Stimulated activated memory B cell treated with anti-CD40 and anti-IgM and Interleukin-4, amounts not matched to agents 10 μg/mL and 1 μg/mL and 100 μg/mL, for 72 hours (primary cell): ENCODE measurements at regions not wholly inside any gene's neighbourhood (a gene's known extent, or its start where the extent isn't known, plus 50 kb on each side); places are given as distances from the start of the nearest gene placed in this dataset.

Source experiments
- ATAC-seq: fragments of 150-1000 bp; cut with Tn5 transposase; 2 replicates; pipeline ENCODE4 v1.10.0; 2021
- H3K27ac Mint-ChIP-seq: one replicate; pipeline ENCODE4 v1.8.0; 2022; ENCODE audit warnings: mild to moderate bottlenecking, mixed read lengths
- H3K27me3 Mint-ChIP-seq: one replicate; pipeline ENCODE4 v1.8.0; 2022; ENCODE audit warnings: mixed read lengths
- H3K36me3 Mint-ChIP-seq: one replicate; pipeline ENCODE4 v1.8.0; 2022; ENCODE audit warnings: mixed read lengths
- H3K4me1 Mint-ChIP-seq: one replicate; pipeline ENCODE4 v1.8.0; 2022; ENCODE audit warnings: mixed read lengths
- H3K4me3 Mint-ChIP-seq: one replicate; pipeline ENCODE4 v1.8.0; 2022; ENCODE audit warnings: mild to moderate bottlenecking, moderate library complexity, mixed read lengths
- H3K9me3 Mint-ChIP-seq: one replicate; pipeline ENCODE4 v1.8.0; 2022; ENCODE audit warnings: mixed read lengths

GRCh38 chr20:40536808-40537207, 152.2 kb downstream of the MAFB start:
- Mint-ChIP-seq H3K36me3 (no peaks in the 10 kb centered on the region), H3K9me3 (peaks cover 6% of the 10 kb centered on the region)
- ATAC-seq: no peak

GRCh38 chr20:40535816-40536215, 153.2 kb downstream of the MAFB start:
- Mint-ChIP-seq H3K4me1 (no peaks in the 10 kb centered on the region), H3K4me3 (no peak overlapping the region), H3K27me3 (peaks cover 2% of the 10 kb centered on the region), H3K36me3 (no peaks in the 10 kb centered on the region), H3K9me3 (peaks cover 11% of the 10 kb centered on the region), H3K27ac (no peak overlapping the region)
- no peak for ATAC-seq

More at GRCh38 chr20:40536808-40537207, 152.2 kb downstream of the MAFB start:
- Mint-ChIP-seq H3K4me1 (no peaks in the 10 kb centered on the region), H3K27me3 (peaks cover 12% of the 10 kb centered on the region), H3K4me3 (no peak overlapping the region), H3K27ac (no peak overlapping the region)

DNA sequence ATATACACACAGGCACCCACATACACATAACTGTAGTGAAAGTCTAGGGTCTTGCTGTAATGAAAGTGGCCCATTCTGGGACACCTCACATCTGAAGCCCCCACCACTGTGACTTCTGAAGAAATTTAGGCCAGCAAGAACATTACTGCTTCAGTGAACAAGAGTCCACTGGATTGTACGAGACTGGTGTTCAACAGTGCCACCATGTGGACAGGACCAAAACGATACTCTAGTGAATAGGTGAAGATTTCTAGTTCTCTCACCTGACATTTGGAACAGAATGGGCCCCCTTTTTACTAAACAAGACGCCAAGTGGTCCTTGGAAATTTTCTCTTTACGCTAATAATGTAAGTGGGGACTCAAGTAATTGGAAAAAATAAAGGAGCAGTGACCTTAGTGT, 156.9 kb downstream of the MAFB start:
- H3K9me3 Mint-ChIP-seq: peaks cover 14% of the 10 kb centered on the region
- no peak overlapping the region for H3K27ac Mint-ChIP-seq

GRCh38 chr20:40525351-40525750, 163.7 kb downstream of the MAFB start:
- no peak overlapping the region for H3K4me3 Mint-ChIP-seq
- ATAC-seq: no peak
- peaks cover 3% of the 10 kb centered on the region for H3K9me3 Mint-ChIP-seq
- H3K27ac Mint-ChIP-seq: no peak overlapping the region
- peaks cover 11% of the 10 kb centered on the region for H3K27me3 Mint-ChIP-seq
- no peaks in the 10 kb centered on the region for H3K4me1 Mint-ChIP-seq
- no peaks in the 10 kb centered on the region for H3K36me3 Mint-ChIP-seq

More for the DNA sequence above, 156.9 kb downstream of the MAFB start:
- no peaks in the 10 kb centered on the region for H3K36me3 Mint-ChIP-seq
- H3K4me1 Mint-ChIP-seq: no peaks in the 10 kb centered on the region
- no peaks in the 10 kb centered on the region for H3K27me3 Mint-ChIP-seq
- ATAC-seq: no peak
- no peak overlapping the region for H3K4me3 Mint-ChIP-seq

GRCh38 chr20:40524071-40524470, 165.0 kb downstream of the MAFB start:
- Mint-ChIP-seq H3K27me3 (peaks cover 11% of the 10 kb centered on the region), H3K4me3 (no peak overlapping the region), H3K36me3 (no peaks in the 10 kb centered on the region), H3K4me1 (no peaks in the 10 kb centered on the region), H3K27ac (no peak overlapping the region), H3K9me3 (peaks cover 3% of the 10 kb centered on the region)
- no peak for ATAC-seq

DNA sequence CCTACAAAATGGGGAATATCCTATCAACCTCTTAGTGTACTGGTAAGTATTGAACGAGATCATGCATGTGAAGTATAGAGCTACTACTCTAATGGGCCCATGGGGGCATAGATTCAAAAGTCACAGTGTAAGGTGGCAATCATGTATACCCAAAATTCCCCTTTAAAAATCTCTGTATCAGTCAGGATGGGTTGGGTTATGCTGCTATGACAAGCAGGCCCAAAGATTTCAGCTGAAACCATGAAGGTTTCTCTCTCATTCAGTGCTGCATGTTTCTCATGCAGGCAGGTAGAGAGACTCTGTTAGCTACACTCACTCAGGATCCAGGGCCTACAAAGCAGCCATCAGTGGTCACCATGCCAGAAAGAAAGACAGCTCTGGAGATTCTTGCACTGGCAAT, 166.6 kb downstream of the MAFB start:
- no peaks in the 10 kb centered on the region for H3K36me3 Mint-ChIP-seq
- ATAC-seq: no peak
- H3K9me3 Mint-ChIP-seq: peaks cover 3% of the 10 kb centered on the region
- H3K4me3 Mint-ChIP-seq: no peak overlapping the region
- H3K27me3 Mint-ChIP-seq: peaks cover 11% of the 10 kb centered on the region
- no peaks in the 10 kb centered on the region for H3K4me1 Mint-ChIP-seq
- no peak overlapping the region for H3K27ac Mint-ChIP-seq

DNA sequence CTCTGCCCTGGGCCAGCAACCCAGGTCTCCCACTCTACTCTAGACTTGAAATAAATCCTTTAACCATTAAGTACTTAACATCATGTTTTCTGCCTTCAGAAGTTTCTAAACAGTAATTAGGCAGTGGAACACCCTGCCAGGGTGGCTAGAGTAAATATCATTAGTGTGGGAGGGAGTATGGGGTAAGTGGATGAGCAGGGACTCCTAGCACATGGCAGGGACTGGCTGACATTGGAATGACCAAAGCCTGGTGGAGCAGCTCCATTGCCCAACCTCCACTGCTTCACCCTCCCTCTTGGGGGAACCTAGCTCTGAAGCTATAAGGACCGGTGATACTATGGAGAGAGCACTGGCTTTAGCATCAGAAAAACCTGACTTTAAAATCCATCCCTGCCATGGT, 167.1 kb downstream of the MAFB start:
- ATAC-seq: no peak
- Mint-ChIP-seq H3K9me3 (peaks cover 3% of the 10 kb centered on the region), H3K36me3 (no peaks in the 10 kb centered on the region), H3K27ac (no peak overlapping the region), H3K4me3 (no peak overlapping the region), H3K27me3 (peaks cover 11% of the 10 kb centered on the region), H3K4me1 (no peaks in the 10 kb centered on the region)

DNA sequence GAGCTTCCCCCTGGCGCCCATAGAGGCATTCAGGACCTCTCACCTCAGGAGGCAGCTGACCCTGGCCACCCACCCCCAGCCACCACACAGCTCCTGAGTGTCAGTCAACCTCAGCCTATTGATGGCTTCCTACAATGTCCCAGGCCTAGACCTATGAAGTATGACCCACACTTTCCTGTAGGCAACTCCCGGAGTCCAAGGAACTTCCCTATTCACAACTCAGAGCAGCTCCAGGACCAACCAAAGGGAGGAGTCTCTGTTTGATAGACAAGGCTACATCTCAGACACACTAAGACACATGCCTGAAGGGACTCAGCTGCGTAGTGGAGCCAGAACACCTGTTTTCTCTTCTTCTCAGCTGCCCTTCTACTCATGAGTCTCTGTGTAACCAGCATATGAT, 169.1 kb downstream of the MAFB start:
- Mint-ChIP-seq H3K27me3 (peaks cover 7% of the 10 kb centered on the region), H3K27ac (no peak overlapping the region), H3K9me3 (peaks cover 3% of the 10 kb centered on the region), H3K4me1 (no peaks in the 10 kb centered on the region), H3K4me3 (no peak overlapping the region), H3K36me3 (no peaks in the 10 kb centered on the region)
- ATAC-seq: no peak

GRCh38 chr20:40512994-40513393, 176.0 kb downstream of the MAFB start:
- Mint-ChIP-seq H3K27ac (no peak overlapping the region), H3K9me3 (no peaks in the 10 kb centered on the region), H3K27me3 (no peaks in the 10 kb centered on the region), H3K4me3 (no peak overlapping the region), H3K36me3 (no peaks in the 10 kb centered on the region), H3K4me1 (no peaks in the 10 kb centered on the region)
- no peak for ATAC-seq

GRCh38 chr20:40512591-40512990, 176.4 kb downstream of the MAFB start:
- no peak overlapping the region for H3K27ac Mint-ChIP-seq
- no peaks in the 10 kb centered on the region for H3K36me3 Mint-ChIP-seq
- H3K4me1 Mint-ChIP-seq: no peaks in the 10 kb centered on the region
- H3K4me3 Mint-ChIP-seq: no peak overlapping the region
- no peaks in the 10 kb centered on the region for H3K9me3 Mint-ChIP-seq
- no peak for ATAC-seq
- H3K27me3 Mint-ChIP-seq: no peaks in the 10 kb centered on the region

DNA sequence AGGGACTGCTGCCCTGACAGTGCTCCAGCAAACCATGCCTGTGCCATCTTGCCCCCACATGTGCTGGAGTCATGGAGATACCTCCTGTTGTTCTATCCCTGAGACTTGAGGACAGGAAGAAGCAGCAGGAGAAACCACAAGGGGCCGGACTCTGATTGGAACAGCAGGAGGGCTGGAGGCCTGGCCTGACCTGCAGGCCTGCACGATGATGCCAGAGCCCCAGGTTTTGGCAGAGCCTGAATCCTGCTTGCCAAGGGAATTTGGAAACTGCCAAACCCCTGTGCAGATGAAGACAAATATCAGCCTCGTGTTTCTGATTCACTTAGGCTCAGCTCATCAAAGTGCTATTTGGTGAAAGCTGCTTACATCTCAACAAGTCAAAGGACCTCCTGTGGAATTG, 177.6 kb downstream of the MAFB start:
- Mint-ChIP-seq H3K27me3 (no peaks in the 10 kb centered on the region), H3K9me3 (no peaks in the 10 kb centered on the region), H3K27ac (no peak overlapping the region), H3K36me3 (no peaks in the 10 kb centered on the region), H3K4me1 (no peaks in the 10 kb centered on the region), H3K4me3 (no peak overlapping the region)
- no peak for ATAC-seq

- Mint-ChIP-seq H3K27me3 (no peaks in the 10 kb centered on the region), H3K27ac (no peak overlapping the region), H3K4me1 (no peaks in the 10 kb centered on the region), H3K36me3 (no peaks in the 10 kb centered on the region), H3K9me3 (no peaks in the 10 kb centered on the region), H3K4me3 (no peak overlapping the region)
- ATAC-seq: no peak
These were observed 178.4 kb downstream of the MAFB start for GRCh38 chr20:40510622-40511021.

GRCh38 chr20:40508821-40509220, 180.2 kb downstream of the MAFB start:
- H3K4me1 Mint-ChIP-seq: no peaks in the 10 kb centered on the region
- H3K9me3 Mint-ChIP-seq: no peaks in the 10 kb centered on the region
- H3K27me3 Mint-ChIP-seq: no peaks in the 10 kb centered on the region
- no peaks in the 10 kb centered on the region for H3K36me3 Mint-ChIP-seq
- no peak overlapping the region for H3K27ac Mint-ChIP-seq
- ATAC-seq: no peak
- no peak overlapping the region for H3K4me3 Mint-ChIP-seq

DNA sequence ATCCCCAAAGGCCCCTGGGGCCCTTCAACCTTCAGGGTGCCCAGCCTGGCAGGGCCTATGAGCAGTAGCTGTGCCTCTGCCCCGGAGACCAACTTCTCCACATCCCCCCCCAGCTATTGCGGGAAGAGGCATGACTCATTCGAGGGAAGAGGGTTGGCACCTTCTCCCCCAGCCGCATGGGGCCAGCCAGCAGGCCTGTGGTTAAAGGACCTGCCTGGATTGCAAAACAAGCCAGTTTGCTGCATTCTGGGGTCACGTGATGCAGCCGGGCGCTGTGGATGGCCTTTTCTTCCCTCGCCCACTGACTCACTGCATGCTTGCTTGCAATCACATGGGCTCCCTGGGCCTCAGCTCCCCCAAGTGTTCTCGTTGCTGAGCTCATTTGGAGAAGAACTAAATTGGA, 182.5 kb downstream of the MAFB start:
- no peaks in the 10 kb centered on the region for H3K9me3 Mint-ChIP-seq
- H3K27ac Mint-ChIP-seq: no peak overlapping the region
- no peaks in the 10 kb centered on the region for H3K36me3 Mint-ChIP-seq
- no peaks in the 10 kb centered on the region for H3K4me1 Mint-ChIP-seq
- H3K4me3 Mint-ChIP-seq: no peak overlapping the region
- no peak for ATAC-seq
- H3K27me3 Mint-ChIP-seq: no peaks in the 10 kb centered on the region

- H3K36me3 Mint-ChIP-seq: no peaks in the 10 kb centered on the region
- no peaks in the 10 kb centered on the region for H3K27me3 Mint-ChIP-seq
- H3K4me3 Mint-ChIP-seq: no peak overlapping the region
- no peak for ATAC-seq
- H3K27ac Mint-ChIP-seq: no peak overlapping the region
- H3K9me3 Mint-ChIP-seq: peaks cover 4% of the 10 kb centered on the region
- H3K4me1 Mint-ChIP-seq: peaks cover 10% of the 10 kb centered on the region
These were observed 185.9 kb downstream of the MAFB start for GRCh38 chr20:40503119-40503518.

GRCh38 chr20:40502576-40502975, 186.5 kb downstream of the MAFB start:
- no peak for ATAC-seq
- Mint-ChIP-seq H3K27me3 (no peaks in the 10 kb centered on the region), H3K9me3 (peaks cover 4% of the 10 kb centered on the region), H3K4me3 (no peak overlapping the region), H3K27ac (no peak overlapping the region), H3K36me3 (no peaks in the 10 kb centered on the region), H3K4me1 (peaks cover 14% of the 10 kb centered on the region)

- no peaks in the 10 kb centered on the region for H3K27me3 Mint-ChIP-seq
- H3K4me1 Mint-ChIP-seq: peaks cover 22% of the 10 kb centered on the region
- no peak for ATAC-seq
- peaks cover 4% of the 10 kb centered on the region for H3K9me3 Mint-ChIP-seq
- no peak overlapping the region for H3K4me3 Mint-ChIP-seq
- H3K27ac Mint-ChIP-seq: no peak overlapping the region
- no peaks in the 10 kb centered on the region for H3K36me3 Mint-ChIP-seq
These were observed 189.6 kb downstream of the MAFB start for GRCh38 chr20:40499391-40499790.
